Activated T-cell treated with anti-CD3 and anti-CD28 coated beads, Interleukin-2, amount 50 U/mL, for 4 hours (primary cell): ENCODE measurements at regions not wholly inside any gene's neighbourhood (a gene's known extent, or its start where the extent isn't known, plus 50 kb on each side); places are given as distances from the start of the nearest gene placed in this dataset.
"Not testable (repeated sequence)": the region's sequence is repeated elsewhere in the genome, so short reads cannot be mapped to it uniquely, and the experiment has no call there.

Source experiments
- ATAC-seq, 2 donors: fragments of 200-7000 bp; cut with Tn5 transposase; one replicate each; pipeline ENCODE4 v1.10.0; 2021
- DNase-seq: peaks from one replicate; pipeline ENCODE4 v3.0.0-alpha.2; 2020
- H3K27me3 Mint-ChIP-seq: one replicate; pipeline ENCODE4 v1.8.0; 2021; ENCODE audit warnings: low read depth, mixed read lengths
- H3K36me3 Mint-ChIP-seq: one replicate; pipeline ENCODE4 v1.8.0; 2022; ENCODE audit warnings: mixed read lengths; ENCODE audit not compliant: insufficient read depth
- H3K4me1 Mint-ChIP-seq: one replicate; pipeline ENCODE4 v1.8.0; 2021; ENCODE audit warnings: low read depth, mixed read lengths
- H3K4me3 Mint-ChIP-seq: one replicate; pipeline ENCODE4 v1.8.0; 2021; ENCODE audit warnings: mild to moderate bottlenecking, moderate library complexity, mixed read lengths
- H3K9me3 Mint-ChIP-seq: one replicate; pipeline ENCODE4 v1.8.0; 2021; ENCODE audit warnings: mixed read lengths

DNA sequence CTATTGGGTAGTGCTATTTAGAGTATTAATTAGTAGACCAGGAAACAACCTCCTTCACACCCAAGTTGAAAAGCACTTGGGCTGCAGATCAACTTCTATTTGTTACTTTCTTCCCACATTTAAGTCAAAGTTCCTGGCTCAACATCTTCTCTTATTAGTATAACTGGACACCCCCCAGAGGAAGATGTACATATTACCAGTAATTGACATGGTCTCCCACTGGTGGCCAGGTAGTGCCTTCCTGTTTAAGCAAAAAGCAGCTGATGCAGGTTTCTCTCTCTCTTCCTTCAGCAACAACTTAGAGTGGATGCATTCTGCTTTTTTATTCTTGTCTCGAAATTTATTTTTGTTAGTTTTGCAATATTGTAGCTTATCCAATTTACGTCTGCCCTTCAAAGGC, 438.1 kb downstream of the GBA3 start:
- Mint-ChIP-seq H3K9me3 (no peaks in the 10 kb centered on the region), H3K4me1 (no peaks in the 10 kb centered on the region), H3K36me3 (no peaks in the 10 kb centered on the region), H3K27me3 (no peaks in the 10 kb centered on the region), H3K4me3 (no peak overlapping the region)
- DNase-seq (no peak), ATAC-seq (no peak)

DNA sequence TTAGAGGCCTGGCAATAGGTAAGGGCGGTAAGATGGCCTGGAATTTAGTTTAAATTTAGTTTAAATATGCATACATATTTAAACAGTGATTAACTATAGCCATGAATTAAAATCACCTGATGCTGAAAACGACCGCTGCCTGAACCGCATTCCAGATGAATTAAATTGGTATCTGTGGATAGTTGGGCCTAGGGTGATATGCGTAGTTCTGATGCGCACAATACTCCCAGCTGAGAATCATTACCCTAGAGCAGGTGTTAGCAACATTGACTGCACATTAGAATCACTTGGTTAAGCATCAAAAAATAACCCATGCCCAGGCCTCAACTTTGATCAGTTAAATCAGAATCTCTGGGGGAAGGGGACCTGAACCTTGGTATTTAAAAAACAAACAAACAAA, 432.4 kb downstream of the GBA3 start:
- no peak for ATAC-seq
- Mint-ChIP-seq H3K4me1 (no peaks in the 10 kb centered on the region), H3K9me3 (peaks cover 4% of the 10 kb centered on the region)

DNA sequence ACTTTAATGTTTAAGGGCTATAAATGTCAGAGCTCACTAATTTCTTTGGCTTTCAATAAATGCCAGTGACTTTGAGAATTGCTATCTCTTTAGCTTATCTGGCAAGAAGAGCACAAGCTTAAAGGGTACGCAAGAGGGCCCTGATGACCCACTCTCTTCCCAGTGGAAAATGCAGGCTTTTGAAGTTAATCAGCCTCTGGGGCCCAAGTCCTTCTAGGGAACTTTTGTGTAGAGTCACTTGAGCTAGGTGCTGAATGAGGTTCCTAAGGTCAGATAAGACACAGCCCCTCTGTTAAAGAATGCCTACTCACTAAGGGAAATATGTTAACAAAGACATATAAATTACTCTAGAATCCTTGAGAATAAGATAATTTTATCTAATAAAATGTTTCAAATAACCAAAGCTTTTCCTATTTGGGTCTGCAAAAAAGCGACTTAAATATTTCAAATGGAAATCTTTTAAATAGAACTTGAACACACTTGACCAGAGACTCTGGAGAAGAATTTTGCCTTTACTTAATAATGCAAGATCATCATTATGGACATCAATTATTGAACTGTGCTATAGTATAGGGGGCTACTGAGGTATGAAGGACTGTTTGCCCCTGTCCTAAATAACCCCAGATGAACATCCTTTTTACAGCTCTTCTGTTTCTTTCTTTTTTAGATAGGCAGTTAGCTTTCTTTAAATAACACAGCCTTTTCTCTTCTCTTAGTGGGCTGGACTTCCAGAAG, 430.1 kb downstream of the GBA3 start:
- no peaks in the 10 kb centered on the region for H3K36me3 Mint-ChIP-seq
- H3K4me3 Mint-ChIP-seq, result no peak overlapping the region
- H3K9me3 Mint-ChIP-seq, result peaks cover 4% of the 10 kb centered on the region
- ATAC-seq (no peak), DNase-seq (no peak)
- H3K27me3 Mint-ChIP-seq, result no peaks in the 10 kb centered on the region
- no peaks in the 10 kb centered on the region for H3K4me1 Mint-ChIP-seq

More for the DNA sequence above, 432.4 kb downstream of the GBA3 start:
- Mint-ChIP-seq H3K27me3 (no peaks in the 10 kb centered on the region), H3K4me3 (no peak overlapping the region), H3K36me3 (no peaks in the 10 kb centered on the region)
- no peak for DNase-seq

DNA sequence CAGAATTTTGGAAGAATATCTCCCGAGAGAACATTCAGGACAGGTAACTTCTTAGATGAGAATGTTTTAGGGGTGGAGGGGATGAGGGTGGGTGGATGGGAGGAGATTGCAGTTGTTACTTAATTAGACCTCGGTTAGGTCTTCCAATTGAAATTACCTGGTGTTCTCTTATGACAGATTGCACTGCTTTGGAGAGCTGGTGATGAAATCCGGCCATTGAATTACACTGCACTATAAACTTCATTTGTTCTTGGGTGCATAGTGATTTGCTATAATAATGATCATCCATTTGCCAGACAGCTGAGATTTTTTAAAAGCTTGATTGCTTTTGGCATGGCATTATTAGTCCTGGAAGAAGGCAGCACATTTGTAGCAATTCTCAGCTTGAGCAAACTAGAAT, 427.6 kb downstream of the GBA3 start:
- Mint-ChIP-seq H3K36me3 (no peaks in the 10 kb centered on the region), H3K4me3 (no peak overlapping the region), H3K27me3 (no peaks in the 10 kb centered on the region), H3K9me3 (peaks cover 10% of the 10 kb centered on the region), H3K4me1 (no peaks in the 10 kb centered on the region)
- DNase-seq (no peak), ATAC-seq (no peak)

DNA sequence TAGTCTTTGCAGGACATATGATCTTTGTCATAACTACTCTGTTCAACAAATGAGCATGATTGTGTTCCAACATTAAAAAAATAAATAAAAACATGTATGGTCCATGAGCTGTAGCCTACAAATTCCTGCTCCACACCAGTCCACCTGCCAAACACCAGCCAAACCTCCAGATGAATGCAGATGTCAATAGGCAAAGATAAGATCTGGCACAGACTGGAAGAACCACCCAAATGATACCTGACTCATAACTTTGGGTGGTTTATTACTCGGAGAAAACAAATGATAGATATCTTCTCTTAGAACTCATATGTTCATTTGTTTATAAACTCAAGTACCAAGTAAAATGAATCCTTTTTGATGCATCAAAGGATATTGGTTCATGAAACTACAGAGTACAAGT, 425.1 kb downstream of the GBA3 start:
- H3K4me1 Mint-ChIP-seq, result no peaks in the 10 kb centered on the region
- no peak for ATAC-seq
- H3K9me3 Mint-ChIP-seq, result peaks cover 6% of the 10 kb centered on the region
- no peaks in the 10 kb centered on the region for H3K27me3 Mint-ChIP-seq
- DNase-seq, result no peak
- no peaks in the 10 kb centered on the region for H3K36me3 Mint-ChIP-seq
- no peak overlapping the region for H3K4me3 Mint-ChIP-seq

DNA sequence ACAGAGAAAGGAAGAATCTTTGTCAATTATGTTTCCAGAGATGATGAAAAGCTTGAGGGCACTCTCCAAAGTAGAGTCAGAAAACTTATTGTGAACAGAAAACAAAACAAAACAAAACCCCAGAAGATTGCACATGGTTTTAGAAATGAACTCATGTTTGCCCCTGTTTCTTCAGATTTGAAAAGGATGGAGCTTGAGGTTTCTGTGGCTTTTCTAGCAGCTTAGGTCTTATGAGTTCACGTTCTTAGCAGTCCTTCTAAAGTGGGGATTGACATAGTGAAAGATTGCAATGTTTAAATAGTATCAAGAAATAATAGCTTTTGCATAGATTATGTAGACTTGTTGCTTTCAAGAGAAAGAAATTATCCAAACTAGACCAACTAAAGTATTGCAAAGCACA, 421.8 kb downstream of the GBA3 start:
- no peaks in the 10 kb centered on the region for H3K4me1 Mint-ChIP-seq
- H3K27me3 Mint-ChIP-seq, result no peaks in the 10 kb centered on the region
- H3K36me3 Mint-ChIP-seq, result no peaks in the 10 kb centered on the region
- H3K9me3 Mint-ChIP-seq, result peaks cover 6% of the 10 kb centered on the region
- DNase-seq (no peak), ATAC-seq (no peak)
- no peak overlapping the region for H3K4me3 Mint-ChIP-seq

DNA sequence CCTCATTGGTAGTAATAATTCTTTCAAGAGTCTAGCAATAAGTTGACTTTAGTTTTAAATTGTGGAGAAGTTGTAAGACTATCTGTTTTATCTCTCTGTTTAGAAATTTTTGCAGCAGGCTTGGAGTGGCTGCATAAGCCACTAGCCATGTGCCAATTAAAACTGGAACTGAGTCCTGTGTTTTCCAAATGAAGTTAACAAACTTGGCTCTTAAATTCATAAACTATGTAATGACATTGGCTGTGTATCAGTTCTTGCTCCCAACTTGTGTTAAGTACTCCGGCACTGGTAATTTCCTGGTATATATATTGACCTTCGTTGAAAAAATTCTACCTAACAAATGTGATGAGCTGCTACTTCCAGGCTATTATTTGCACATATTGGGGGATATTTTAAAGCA, 420.4 kb downstream of the GBA3 start:
- DNase-seq (no peak), ATAC-seq (no peak)
- Mint-ChIP-seq H3K36me3 (no peaks in the 10 kb centered on the region), H3K4me1 (no peaks in the 10 kb centered on the region), H3K27me3 (no peaks in the 10 kb centered on the region), H3K4me3 (no peak overlapping the region), H3K9me3 (peaks cover 6% of the 10 kb centered on the region)

DNA sequence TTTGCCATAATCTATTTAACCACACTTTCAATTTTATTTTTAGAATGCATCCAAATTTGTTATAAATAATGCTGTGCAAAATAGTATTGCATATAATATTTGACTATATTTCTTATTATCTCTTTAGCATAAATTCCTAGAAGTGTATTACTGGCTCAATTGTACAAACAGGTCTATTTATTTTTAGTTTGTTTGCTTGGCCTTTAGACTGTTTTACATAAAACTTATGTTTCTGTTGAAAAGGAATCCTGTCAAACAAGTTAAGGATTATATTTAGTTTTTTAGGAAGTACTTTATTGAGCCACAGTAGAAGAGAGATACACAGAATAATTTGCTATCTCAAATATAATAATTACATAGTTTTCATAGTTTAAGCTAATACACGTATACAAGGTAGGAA, 413.8 kb downstream of the GBA3 start:
- H3K4me1 Mint-ChIP-seq, result no peaks in the 10 kb centered on the region
- peaks cover 9% of the 10 kb centered on the region for H3K9me3 Mint-ChIP-seq
- H3K4me3 Mint-ChIP-seq, result no peak overlapping the region
- H3K27me3 Mint-ChIP-seq, result no peaks in the 10 kb centered on the region
- H3K36me3 Mint-ChIP-seq, result no peaks in the 10 kb centered on the region
- DNase-seq, result no peak
- no peak for ATAC-seq

DNA sequence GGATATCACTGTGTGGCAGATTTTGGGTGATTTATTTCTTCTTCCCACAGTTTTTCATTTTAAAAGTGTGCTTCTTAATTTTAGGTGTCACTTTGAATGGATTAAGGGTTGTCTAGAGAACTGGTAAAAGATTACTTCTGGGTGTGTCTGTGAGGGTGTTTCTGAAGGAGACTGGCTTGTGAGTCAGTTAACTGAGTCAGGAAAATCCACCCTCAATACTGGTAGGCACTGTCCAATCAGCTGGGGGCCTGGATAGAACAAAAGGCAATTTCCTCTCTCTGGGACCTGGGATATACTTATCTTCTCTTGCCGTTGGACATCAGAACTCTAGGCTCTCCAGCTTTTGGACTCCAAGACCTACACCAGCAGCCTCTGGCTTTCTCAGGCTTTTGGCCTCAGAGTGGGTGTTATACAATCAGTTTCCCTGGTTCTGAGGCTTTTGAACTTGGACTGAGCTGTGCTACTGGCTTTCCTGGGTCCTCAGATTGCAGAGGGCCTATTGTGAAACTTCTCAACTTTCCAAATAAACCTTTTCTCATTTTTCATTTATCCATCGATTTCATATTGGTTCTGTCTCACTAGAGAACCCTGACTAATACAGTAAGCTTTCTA, 413.1 kb downstream of the GBA3 start:
- H3K9me3 Mint-ChIP-seq, result peaks cover 9% of the 10 kb centered on the region
- H3K4me1 Mint-ChIP-seq, result no peaks in the 10 kb centered on the region
- H3K4me3 Mint-ChIP-seq, result no peak overlapping the region
- no peaks in the 10 kb centered on the region for H3K36me3 Mint-ChIP-seq
- ATAC-seq (no peak), DNase-seq (no peak)
- H3K27me3 Mint-ChIP-seq, result no peaks in the 10 kb centered on the region

DNA sequence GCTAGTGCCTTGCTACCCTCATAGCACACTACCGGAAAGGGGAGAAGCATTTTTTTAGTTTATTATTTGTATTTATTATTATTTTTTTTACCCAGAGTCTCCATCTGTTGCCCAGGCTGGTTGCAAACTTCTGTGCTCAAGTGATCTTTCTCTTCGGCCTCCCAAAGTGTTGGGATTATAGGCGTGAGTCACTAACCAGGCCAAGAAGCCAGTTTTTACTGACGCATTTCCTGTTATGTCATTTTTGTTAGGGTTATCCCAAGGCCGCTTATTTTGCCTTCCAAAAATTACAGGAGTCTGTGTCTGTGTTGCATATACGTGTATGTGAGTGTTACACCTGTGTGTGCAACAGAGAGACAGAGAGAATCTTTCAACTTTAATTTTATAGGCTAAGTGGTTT, 404.5 kb downstream of the GBA3 start:
- Mint-ChIP-seq H3K4me1 (no peaks in the 10 kb centered on the region), H3K36me3 (no peaks in the 10 kb centered on the region), H3K27me3 (no peaks in the 10 kb centered on the region), H3K9me3 (peaks cover 5% of the 10 kb centered on the region), H3K4me3 (no peak overlapping the region)
- ATAC-seq (no peak), DNase-seq (no peak)

DNA sequence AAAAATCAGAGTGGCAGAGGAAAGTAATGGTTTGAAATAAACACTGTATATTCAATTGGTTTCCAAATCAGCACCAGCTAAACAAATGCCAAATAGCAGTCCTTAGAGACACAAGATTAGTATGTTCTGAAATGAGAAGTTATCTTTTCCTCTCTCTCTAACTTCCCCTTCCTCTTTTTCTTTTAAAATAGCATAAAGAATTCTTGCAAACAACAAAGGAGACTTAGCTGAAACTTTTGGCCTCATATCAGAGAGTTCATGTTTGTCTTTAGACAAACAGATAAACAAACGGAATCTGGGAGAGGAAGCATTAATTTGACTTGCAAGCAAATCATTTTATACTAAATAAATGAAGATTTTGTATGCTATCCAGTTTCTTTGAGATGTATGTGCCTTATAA, 399.0 kb downstream of the GBA3 start:
- DNase-seq, result no peak
- no peaks in the 10 kb centered on the region for H3K36me3 Mint-ChIP-seq
- no peak for ATAC-seq
- H3K27me3 Mint-ChIP-seq, result no peaks in the 10 kb centered on the region
- no peaks in the 10 kb centered on the region for H3K4me1 Mint-ChIP-seq
- peaks cover 5% of the 10 kb centered on the region for H3K9me3 Mint-ChIP-seq
- H3K4me3 Mint-ChIP-seq, result no peak overlapping the region

DNA sequence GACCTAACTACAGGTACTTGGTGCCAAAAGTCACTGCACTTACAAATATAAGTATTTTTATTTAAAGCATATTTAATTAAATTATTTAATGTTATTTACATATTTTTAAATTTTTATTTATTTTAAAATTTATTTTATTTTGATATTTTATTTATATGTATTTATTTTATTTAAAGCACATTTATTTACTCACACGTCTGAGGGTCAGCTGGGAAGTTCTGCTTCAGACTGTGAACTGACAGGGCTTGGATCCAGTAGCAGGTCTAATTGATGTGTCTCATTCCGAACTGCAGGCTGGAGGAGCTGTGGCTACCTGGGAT, 392.5 kb downstream of the GBA3 start:
- H3K4me1 Mint-ChIP-seq, result no peaks in the 10 kb centered on the region
- no peaks in the 10 kb centered on the region for H3K36me3 Mint-ChIP-seq
- no peaks in the 10 kb centered on the region for H3K27me3 Mint-ChIP-seq
- DNase-seq, result no peak
- H3K9me3 Mint-ChIP-seq, result peaks cover 17% of the 10 kb centered on the region
- ATAC-seq, result no peak
- H3K4me3 Mint-ChIP-seq, result no peak overlapping the region

DNA sequence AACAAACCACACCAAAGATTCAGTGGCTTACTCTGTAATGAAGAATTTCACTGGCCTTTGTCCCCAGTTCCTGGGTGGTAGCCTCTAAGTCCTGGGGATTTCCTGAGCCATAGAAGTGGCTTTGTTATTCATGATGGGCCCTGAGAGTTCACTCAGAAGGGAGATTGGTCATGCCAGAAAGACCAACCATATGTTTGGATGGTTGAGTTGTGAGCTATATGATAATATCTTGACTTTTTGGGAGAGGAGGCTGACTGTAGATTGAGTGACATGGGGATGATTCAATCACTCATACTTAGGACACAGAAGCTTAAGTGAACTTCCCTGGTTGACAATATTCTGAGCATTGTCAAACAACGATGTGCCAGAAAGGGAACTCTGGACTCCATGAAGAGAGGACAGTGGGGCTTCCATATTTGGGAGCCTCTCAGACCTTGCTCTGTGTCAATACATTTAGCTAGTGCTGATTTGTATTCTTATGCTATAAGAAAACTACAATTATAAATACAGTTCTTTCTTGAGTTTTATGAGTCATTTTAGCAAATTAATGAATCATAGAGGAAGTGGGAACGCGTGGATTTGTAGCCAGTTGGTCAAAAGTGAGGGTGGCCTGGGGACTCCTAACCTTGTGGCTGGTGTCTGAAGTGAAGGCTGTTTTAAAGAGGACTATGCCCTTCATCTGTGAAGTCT, 392.0 kb downstream of the GBA3 start:
- no peaks in the 10 kb centered on the region for H3K4me1 Mint-ChIP-seq
- ATAC-seq (no peak), DNase-seq (no peak)
- H3K4me3 Mint-ChIP-seq, result no peak overlapping the region
- H3K27me3 Mint-ChIP-seq, result no peaks in the 10 kb centered on the region
- H3K9me3 Mint-ChIP-seq, result peaks cover 18% of the 10 kb centered on the region
- H3K36me3 Mint-ChIP-seq, result no peaks in the 10 kb centered on the region

DNA sequence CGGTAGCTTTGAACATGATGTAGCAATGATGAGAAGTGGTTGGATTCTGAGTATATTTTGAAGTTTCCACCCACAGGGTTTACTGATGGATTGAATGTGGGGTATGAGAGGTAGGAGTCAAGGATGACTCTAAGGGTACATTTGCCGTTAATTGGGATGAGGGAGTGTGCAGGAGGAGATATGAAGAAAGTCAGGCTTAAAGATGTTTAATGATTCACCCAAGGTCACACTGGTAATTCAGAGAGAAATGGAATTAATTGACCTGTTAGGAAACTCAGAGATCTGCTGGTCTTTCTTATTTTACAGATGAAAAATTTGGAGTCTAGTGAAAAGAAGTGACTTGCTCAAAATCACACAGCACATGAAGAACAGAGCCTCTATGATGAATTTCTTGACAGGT, 390.7 kb downstream of the GBA3 start:
- ATAC-seq (no peak), DNase-seq (no peak)
- H3K27me3 Mint-ChIP-seq, result no peaks in the 10 kb centered on the region
- no peak overlapping the region for H3K4me3 Mint-ChIP-seq
- H3K9me3 Mint-ChIP-seq, result peaks cover 23% of the 10 kb centered on the region
- H3K4me1 Mint-ChIP-seq, result no peaks in the 10 kb centered on the region
- H3K36me3 Mint-ChIP-seq, result no peaks in the 10 kb centered on the region

DNA sequence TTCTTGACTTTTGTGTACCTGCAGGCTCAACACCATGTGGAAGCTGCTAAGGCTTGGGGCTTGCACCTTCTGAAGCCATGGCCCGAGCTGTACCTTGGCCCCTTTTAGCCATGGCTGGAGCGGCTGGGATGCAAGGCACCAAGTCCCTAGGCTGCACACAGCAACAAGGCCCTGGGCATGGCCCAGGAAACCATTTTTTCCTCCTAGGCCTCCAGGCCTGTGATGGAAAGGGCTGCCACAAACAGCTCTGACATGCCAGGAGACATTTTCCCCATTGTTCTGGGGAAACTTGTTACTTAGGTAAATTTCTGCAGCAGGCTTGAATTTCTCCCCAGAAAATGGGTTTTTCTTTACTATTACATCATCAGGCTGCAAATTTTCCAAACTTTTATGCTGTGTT, 387.4 kb downstream of the GBA3 start:
- peaks cover 23% of the 10 kb centered on the region for H3K9me3 Mint-ChIP-seq
- not testable (repeated sequence) for DNase-seq, H3K4me1 Mint-ChIP-seq, H3K4me3 Mint-ChIP-seq, H3K36me3 Mint-ChIP-seq, ATAC-seq, H3K27me3 Mint-ChIP-seq
